Amniotic epithelial cell (primary cell): ENCODE measurements at regions not wholly inside any gene's neighbourhood (a gene's known extent, or its start where the extent isn't known, plus 50 kb on each side); places are given as distances from the start of the nearest gene placed in this dataset.
"Not testable (repeated sequence)": the region's sequence is repeated elsewhere in the genome, so short reads cannot be mapped to it uniquely, and the experiment has no call there.

ENCODE experiments used
- DNase-seq: peaks from one replicate; pipeline ENCODE4 v3.0.0-alpha.2; 2010; ENCODE audit warnings: low read depth

DNA sequence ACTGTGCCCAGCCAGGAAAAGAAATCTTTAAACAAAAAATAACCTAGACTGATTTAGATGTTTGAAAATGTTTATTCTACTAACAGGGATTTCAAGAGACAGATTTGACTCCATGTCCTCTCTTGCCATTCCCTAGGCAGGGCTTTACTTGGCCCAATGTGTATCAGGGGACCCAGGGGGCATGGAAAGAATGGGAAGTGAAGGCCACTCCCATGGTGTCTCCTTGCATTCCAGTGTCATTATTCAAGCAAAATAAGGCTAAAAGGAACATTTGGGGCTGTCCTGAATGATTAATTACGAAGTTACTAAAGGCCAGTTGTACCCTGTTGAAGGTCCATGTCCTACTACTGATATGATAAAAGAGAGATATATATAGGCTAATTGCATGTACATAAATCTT, 151.9 kb upstream of the ATF7IP start:
- DNase-seq, result no peak

DNA sequence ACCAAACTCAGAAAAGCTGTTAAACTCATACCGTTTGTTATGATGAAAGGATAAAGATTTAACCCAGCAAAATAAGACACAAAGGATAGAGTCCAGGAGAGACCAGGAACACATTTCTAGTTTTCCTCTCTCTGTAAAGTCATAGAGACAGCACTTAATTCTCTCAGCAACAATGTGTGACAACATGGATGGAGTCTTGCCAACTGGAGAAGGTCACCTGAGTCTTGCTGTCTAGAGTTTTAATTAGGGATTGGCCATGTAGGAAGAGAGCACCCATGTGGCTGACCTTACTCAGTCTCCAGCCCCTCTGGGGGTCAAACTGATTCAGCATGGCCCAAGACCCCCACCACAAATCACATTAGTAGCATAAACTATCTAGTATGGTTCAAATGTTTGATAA, 151.0 kb upstream of the ATF7IP start:
- DNase-seq, result no peak

DNA sequence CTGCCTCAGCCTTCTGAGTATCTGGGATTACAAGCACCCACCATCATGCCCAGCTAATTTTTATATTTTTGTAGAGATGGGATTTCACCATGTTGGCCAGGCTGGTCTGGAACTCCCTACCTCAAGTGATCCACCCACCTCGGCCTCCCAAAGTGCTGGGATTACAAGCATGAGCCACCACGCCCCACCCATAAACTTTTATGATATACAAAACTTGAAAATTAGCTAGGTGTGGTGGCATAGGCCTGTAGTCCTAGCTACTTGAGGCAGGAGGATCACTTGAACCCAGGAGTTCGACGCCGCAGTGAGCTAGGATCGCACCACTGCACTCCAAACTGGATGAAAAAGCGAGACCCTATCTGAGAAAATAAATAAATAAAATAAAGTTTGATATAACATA, 149.5 kb upstream of the ATF7IP start:
- not testable (repeated sequence) for DNase-seq

- peak; percentile 28 for DNase-seq
These were observed 148.8 kb upstream of the ATF7IP start for GRCh38 chr12:14216405-14217294.

- no peak for DNase-seq
These were observed 146.3 kb upstream of the ATF7IP start for GRCh38 chr12:14219156-14219555.

DNA sequence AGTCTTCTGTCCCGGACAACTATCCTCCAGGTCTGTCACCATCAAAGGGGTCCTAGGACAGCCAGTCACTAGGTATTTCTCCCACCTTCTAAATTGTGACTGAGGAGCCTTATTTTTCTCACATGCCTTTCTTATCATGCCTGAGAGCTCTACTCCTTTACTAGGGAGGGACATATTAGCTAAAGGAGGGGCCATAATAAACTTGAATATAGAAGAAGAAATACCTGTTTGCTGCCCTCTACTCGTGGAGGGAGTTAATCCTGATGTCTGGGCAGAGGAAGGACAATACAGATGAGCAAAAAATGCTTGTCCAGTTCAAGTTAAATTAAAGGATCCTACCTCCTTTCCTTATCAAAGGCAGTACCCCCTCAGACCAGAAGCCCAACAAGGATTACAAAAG, 145.8 kb upstream of the ATF7IP start:
- not testable (repeated sequence) for DNase-seq

DNA sequence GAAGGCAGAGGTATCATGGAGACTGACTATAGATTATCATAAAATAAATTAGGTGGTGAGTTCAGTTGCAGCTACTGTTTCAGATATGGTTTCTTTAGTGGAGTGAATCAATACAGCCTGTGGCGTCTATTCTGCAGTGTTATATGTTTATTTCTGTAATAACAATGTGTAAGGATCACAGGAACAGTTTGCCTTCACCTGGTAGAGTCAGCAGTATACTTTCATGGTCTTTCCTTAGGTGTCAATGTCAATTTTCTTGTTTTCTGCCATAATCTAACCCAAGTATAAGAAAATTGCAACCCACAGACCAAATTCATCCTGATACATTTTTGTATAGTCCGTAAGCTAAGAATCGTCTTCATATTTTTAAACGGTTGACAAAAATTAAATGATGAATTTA, 140.4 kb upstream of the ATF7IP start:
- DNase-seq, result no peak

DNA sequence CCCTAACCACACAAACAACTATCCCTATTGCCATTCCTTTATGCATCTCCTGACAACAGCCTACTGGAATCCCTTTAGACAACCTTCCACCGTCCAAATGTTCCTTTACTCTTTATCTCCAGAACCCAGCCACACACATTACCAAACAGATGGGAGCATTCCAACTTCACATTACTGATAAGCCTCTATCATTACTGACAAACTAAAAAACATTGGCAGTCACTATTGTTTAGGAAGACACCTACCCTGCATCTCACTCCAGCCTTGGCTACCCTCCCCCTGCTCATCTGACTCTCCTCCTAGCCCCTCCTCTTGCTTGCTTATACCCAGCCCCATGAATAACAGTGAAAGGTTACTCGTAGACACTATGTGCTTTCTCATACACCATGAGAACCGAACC, 130.3 kb upstream of the ATF7IP start:
- not testable (repeated sequence) for DNase-seq

DNA sequence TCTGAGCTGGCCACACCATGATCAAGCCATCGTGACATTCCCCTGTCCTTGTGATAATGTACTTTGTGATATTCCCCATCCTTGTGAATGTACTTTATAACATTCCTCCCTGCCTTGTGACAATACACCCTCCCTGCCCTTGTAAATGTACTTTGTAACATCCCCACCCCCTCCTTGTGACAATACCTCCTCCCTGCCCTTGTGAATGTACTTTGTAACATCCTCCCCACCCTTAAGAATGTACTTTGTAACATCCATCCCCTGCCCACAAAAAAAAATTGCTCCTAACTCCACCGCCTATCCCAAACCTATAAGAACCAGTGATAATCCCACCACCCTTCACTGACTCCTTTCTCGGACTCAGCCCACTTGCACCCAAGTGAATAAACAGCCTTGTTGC, 128.8 kb upstream of the ATF7IP start:
- DNase-seq, result not testable (repeated sequence)

DNA sequence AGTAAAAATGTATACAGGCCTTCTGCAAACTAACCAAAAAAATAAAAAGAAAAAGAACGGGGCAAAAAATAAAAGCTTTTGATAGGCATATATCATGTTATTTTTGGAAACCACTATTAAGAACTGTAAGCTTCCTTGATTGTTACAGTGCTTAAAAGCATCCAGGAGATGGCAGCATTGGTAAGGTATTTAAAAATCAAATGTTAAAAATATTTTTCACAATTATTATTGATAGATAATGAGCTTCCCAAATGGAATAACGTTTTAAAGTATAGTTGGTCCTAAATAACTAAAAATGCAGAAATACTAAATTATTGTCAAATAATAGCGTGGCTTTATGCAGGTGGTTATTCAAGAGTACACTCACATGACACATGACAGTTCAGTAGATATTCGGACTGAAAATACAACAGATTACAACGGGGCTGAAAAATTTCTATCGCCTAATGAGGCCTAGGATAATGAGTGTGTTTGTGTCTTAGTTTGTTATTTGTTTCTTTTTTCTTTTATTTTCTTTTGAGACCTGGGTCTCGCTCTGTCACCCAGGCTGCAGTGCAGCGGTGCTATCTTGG, 127.2 kb upstream of the ATF7IP start:
- DNase-seq, result no peak

DNA sequence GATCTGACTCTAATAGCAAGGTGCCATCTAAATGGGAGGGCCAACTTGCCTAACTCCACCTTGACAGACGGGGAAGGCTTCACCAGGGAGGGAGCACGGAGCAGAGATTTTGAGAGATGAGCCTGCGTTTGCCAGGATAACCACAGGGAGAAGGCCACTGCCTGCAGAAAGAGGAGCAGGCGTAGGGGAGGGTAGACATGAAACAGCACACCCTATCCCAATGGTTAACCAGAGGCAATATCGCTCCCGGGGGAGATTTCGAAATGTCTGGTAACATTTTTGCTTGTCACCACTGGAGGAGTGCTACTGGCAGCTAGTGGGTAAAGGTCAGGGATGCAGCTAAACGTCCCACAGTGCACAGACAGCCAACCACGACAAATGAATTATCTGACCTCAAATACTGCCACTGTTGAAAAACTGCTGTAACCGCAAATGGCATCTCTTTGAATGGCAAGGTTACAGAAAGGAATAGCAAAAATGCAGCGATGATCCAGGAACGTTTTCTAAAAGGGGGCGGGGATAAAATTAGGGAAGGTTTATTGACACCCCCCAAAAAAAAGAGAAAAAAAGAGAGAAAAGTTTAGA, 126.0 kb upstream of the ATF7IP start:
- peak; percentile 71 for DNase-seq

GRCh38 chr12:14239935-14240872, 125.3 kb upstream of the ATF7IP start:
- DNase-seq, result no peak

GRCh38 chr12:14240873-14241220, 124.6 kb upstream of the ATF7IP start:
- DNase-seq, result no peak

DNA sequence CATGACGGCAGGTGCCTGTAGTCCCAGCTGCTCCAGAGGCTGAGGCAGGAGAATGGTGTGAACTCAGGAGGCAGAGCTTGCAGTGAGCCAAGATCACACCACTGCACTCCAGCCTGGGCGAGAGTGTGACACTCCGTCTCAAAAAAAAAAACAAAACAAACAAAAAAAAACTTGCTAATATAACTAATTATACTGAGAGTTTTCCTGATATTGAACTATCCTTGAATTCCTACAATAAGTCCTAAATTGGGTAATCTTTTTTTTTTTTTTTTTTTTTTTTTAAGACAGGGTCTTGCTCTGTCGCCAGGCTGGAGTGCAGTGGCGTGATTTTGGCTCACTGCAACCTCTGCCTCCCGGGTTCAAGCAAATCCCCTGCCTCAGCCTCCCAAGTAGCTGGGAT, 122.7 kb upstream of the ATF7IP start:
- DNase-seq, result not testable (repeated sequence)

- no peak for DNase-seq
These were observed 121.5 kb upstream of the ATF7IP start for GRCh38 chr12:14243941-14244340.

DNA sequence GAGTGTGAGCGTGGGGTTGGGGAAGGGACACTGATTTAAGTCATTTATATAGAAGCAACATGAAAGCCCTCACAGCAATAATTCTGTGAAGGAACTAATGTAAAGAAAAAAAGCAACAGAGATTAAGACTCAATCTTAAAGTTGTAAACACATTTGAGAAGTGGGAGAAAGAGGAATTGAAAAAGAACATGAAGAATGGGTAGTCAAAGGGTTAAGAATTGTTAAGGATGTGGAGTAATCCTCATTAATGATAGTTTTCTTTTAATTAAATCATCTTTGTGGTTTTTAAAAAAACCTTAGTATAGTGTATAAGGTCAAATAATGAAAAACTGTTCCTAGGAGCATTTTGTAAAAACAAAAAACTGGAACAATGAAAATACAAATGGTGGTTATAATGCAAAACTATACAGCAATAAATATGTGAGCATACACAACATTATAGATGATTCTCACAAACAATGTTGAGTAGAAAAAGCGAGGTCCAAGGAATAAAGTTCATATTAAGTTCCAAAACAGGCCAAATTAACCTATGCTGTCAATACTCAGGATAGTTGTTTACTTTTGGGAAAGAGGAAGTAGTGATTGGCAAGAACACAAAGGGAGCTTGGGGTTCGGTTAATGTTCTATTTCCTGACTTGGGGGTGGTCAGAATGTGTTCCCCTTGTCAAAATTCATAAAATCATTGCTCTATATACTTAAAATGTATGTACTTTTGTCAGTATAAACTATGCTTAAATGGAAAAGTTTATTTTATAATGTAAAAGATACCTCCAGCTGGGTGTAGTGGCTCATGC, 120.4 kb upstream of the ATF7IP start:
- DNase-seq, result no peak

GRCh38 chr12:14247166-14247565, 118.3 kb upstream of the ATF7IP start:
- DNase-seq, result no peak

DNA sequence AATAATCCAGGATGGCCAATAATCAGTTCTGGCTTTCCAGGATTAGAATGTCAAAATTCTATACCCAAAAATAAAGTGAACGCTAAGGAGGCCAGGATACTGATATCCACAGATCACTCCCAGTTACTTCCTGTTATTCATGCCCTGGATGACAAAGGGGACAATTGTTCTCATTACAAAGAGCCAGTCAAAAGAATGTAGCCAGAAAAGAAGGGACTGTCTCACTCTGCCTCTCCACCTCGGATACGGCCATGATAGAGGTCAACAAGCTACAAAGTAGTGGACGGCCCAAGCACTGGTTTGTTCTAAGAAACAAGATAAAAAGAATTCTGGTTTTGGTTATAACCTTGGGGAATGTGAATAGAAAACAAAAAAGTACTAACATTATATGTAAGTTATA, 116.1 kb upstream of the ATF7IP start:
- DNase-seq, result no peak

DNA sequence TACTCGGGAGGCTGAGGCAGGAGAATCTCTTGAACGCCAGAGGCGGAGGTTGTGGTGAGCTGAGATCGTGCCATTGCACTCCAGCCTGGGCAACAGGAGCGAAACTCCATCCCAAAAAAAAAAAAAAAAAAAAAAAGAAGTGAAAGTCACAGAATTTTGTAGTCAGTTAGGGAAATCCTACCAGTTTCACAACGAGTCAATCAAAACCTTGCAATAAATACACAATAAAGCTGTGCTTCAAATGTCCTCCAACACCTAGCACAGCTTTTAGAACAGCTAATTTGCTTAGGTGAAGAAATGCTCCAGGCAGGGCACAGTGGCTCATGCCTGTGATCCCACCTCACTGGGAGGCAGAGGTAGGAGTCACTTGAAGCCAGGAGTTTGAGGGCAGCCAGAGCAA, 112.8 kb upstream of the ATF7IP start:
- DNase-seq, result no peak

- DNase-seq, result no peak
These were observed 112.0 kb upstream of the ATF7IP start for GRCh38 chr12:14253496-14253895.

GRCh38 chr12:14254781-14255180, 110.7 kb upstream of the ATF7IP start:
- no peak for DNase-seq
